SJSA1 (cell line): ENCODE measurements at regions not wholly inside any gene's neighbourhood (a gene's known extent, or its start where the extent isn't known, plus 50 kb on each side); places are given as distances from the start of the nearest gene placed in this dataset.

Experiments used
- DNase-seq, 2 experiments: peaks; one replicate each; pipeline ENCODE4 v3.0.0-alpha.2; 2015 to 2020; ENCODE audit warnings: low spot score in 2 of 2, low read depth in 1 of 2
- H3K27ac ChIP-seq: fragments of 250-450 bp; sonication (Bioruptor Pico); 2 replicates; pipeline ENCODE4 v1.5.1; 2020; ENCODE audit warnings: mild to moderate bottlenecking, moderate library complexity
- H3K27me3 ChIP-seq: fragments of 250-450 bp; sonication (Bioruptor Pico); replicated peaks from 2 replicates; pipeline ENCODE4 v1.5.1; 2020; ENCODE audit warnings: mild to moderate bottlenecking, moderate library complexity
- H3K36me3 ChIP-seq: fragments of 250-450 bp; sonication (Bioruptor Pico); 2 replicates; pipeline ENCODE4 v1.5.1; 2020; ENCODE audit warnings: mild to moderate bottlenecking
- H3K4me1 ChIP-seq: fragments of 250-450 bp; sonication (Bioruptor Pico); replicated peaks from 2 replicates; pipeline ENCODE4 v1.6.1; 2021; ENCODE audit warnings: mild to moderate bottlenecking
- H3K4me3 ChIP-seq: fragments of 250-450 bp; sonication (Bioruptor Pico); 2 replicates; pipeline ENCODE4 v1.5.1; 2020; ENCODE audit warnings: mild to moderate bottlenecking
- H3K9me3 ChIP-seq: fragments of 250-450 bp; sonication (Bioruptor Pico); replicated peaks from 2 replicates; pipeline ENCODE4 v1.5.1; 2020; ENCODE audit warnings: mild to moderate bottlenecking

DNA sequence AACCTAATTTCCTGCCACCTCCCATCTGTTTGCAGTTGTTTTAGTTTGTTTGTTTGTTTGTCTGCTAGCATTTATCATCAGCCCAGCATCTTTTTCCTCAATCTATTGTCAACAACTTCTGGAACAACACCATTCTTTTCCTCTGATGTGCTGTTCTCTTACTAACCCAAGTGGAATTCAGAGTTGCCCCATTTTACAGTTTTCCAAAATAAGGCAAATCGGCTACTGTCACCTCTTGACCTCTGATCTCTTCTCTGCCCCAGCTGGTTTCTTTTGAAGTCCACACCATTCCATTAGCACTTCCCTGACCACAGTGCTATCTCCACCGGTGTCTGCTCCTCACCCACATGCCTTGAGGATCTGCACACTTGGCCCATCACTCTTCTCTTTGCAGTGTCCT lies 102.4 kb downstream of the EFNB2 start:
- Histone ChIP-seq H3K4me1 (peaks cover 9% of the 10 kb centered on the region), H3K27ac (no peak overlapping the region), H3K36me3 (no peaks in the 10 kb centered on the region), H3K9me3 (peaks cover 5% of the 10 kb centered on the region; the same call in 1 of the 2 replicates), H3K27me3 (no peaks in the 10 kb centered on the region), H3K4me3 (no peak overlapping the region)
- DNase-seq, result no peak

DNA sequence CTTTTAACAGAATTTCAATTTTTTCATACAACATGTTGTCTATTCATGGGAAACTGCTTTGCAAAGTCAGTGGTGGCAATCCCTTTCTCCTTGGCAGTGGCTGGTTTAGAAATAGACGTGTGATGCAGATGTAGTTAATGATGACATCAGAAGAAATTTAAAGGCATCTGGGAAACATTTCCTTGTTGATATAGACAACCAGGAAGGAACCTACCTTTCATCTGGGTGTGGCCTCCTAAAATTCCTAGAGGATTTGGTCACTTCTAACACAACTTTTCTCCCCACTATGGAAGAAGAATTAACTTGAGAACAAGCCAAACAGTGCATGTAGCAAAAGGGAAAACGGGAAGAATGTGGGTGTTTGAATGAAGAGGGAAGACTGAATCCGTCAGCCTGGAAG lies 102.8 kb downstream of the EFNB2 start:
- Histone ChIP-seq H3K27ac (no peak overlapping the region), H3K36me3 (no peaks in the 10 kb centered on the region), H3K9me3 (peaks cover 5% of the 10 kb centered on the region; the same call in 1 of the 2 replicates), H3K4me1 (peaks cover 9% of the 10 kb centered on the region), H3K4me3 (no peak overlapping the region), H3K27me3 (no peaks in the 10 kb centered on the region)
- no peak for DNase-seq

GRCh38 chr13:106426909-106427308 lies 108.6 kb downstream of the EFNB2 start:
- no peak for DNase-seq
- no peak overlapping the region for H3K4me3 ChIP-seq
- no peaks in the 10 kb centered on the region for H3K4me1 ChIP-seq
- no peaks in the 10 kb centered on the region for H3K27me3 ChIP-seq
- no peak overlapping the region for H3K27ac ChIP-seq
- H3K9me3 ChIP-seq, result 0 out of 2 replicates have a peak, but pooled peaks cover 5% of the 10 kb centered on the region
- H3K36me3 ChIP-seq, result no peaks in the 10 kb centered on the region

- DNase-seq, result no peak
- H3K4me3 ChIP-seq, result no peak overlapping the region
- no peaks in the 10 kb centered on the region for H3K27me3 ChIP-seq
- H3K9me3 ChIP-seq, result no peaks in the 10 kb centered on the region
- H3K4me1 ChIP-seq, result no peaks in the 10 kb centered on the region
- H3K27ac ChIP-seq, result no peak overlapping the region
- H3K36me3 ChIP-seq, result no peaks in the 10 kb centered on the region
These were observed 109.8 kb downstream of the EFNB2 start for GRCh38 chr13:106425661-106426060.

DNA sequence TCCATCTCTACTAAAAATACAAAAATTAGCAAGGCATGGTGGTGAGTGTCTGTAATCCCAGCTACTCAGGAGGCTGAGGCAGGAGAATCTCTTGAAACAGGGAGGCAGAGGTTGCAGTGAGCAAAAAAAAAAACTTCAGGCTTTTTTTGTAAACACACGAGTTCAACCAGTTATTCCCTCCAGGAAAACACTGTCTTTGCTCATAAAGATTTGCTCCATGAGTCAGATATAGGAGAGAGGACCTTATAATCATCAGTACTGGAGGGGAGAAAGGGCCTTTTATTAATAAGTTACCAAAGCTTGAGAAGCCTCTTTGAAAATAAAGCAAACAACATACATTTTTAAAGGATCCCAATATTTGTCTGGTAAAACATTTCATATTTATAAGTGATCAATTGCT lies 110.7 kb downstream of the EFNB2 start:
- H3K27me3 ChIP-seq, result no peaks in the 10 kb centered on the region
- no peak for DNase-seq
- H3K4me1 ChIP-seq, result no peaks in the 10 kb centered on the region
- no peaks in the 10 kb centered on the region for H3K9me3 ChIP-seq
- H3K36me3 ChIP-seq, result no peaks in the 10 kb centered on the region
- H3K4me3 ChIP-seq, result no peak overlapping the region
- H3K27ac ChIP-seq, result no peak overlapping the region

DNA sequence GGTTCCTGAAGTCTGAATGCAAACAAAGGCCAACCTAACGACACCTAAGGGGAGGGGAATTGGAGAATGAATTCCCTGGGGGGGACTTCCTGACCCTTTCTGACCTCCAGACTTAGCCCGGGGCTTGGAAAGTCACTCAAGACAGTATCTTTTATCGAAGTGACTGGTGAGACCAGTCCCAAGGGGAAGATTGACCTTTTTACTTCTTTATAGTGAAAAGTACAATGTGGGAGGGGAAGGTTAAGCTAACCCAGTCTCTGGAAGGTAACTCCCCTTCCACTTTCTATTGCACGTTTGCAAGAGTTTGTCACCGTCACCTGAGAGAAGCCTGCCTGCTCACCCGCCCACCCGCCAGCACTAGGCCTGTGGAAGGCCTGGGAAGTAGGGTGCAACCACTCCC lies 111.9 kb downstream of the EFNB2 start:
- no peak overlapping the region for H3K4me3 ChIP-seq
- no peaks in the 10 kb centered on the region for H3K36me3 ChIP-seq
- H3K27ac ChIP-seq, result no peak overlapping the region
- H3K4me1 ChIP-seq, result no peaks in the 10 kb centered on the region
- DNase-seq, result no peak
- H3K9me3 ChIP-seq, result no peaks in the 10 kb centered on the region
- no peaks in the 10 kb centered on the region for H3K27me3 ChIP-seq

DNA sequence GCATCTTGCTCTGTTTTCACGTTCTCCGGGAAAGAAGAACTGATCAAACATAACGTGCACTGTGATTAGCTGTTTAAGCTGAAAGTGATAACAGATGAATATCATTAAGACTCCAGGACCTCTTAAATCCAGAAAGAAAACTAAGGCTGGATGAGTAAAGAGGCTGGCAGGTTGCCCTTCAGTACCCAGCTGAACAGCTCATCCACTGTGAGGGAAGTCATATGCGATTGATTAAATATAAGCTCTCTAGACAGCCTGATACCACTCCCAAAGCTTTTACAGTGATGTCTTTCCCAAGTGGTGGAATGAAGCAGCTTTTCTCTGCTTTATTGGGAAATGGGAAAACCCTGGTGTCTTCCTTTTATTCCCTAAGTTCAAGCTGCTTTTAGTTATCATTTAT lies 116.9 kb downstream of the EFNB2 start:
- H3K9me3 ChIP-seq, result no peaks in the 10 kb centered on the region

GRCh38 chr13:106417467-106418110 lies 117.9 kb downstream of the EFNB2 start:
- no peaks in the 10 kb centered on the region for H3K9me3 ChIP-seq
- H3K27me3 ChIP-seq, result peaks cover 21% of the 10 kb centered on the region
- H3K36me3 ChIP-seq, result no peaks in the 10 kb centered on the region
- H3K4me1 ChIP-seq, result no peaks in the 10 kb centered on the region
- no peak overlapping the region for H3K27ac ChIP-seq
- no peak for DNase-seq
- no peak overlapping the region for H3K4me3 ChIP-seq

More for the DNA sequence above, 116.9 kb downstream of the EFNB2 start:
- no peak for DNase-seq
- Histone ChIP-seq H3K36me3 (no peaks in the 10 kb centered on the region), H3K4me1 (no peaks in the 10 kb centered on the region), H3K27me3 (peaks cover 18% of the 10 kb centered on the region), H3K4me3 (no peak overlapping the region), H3K27ac (no peak overlapping the region)

DNA sequence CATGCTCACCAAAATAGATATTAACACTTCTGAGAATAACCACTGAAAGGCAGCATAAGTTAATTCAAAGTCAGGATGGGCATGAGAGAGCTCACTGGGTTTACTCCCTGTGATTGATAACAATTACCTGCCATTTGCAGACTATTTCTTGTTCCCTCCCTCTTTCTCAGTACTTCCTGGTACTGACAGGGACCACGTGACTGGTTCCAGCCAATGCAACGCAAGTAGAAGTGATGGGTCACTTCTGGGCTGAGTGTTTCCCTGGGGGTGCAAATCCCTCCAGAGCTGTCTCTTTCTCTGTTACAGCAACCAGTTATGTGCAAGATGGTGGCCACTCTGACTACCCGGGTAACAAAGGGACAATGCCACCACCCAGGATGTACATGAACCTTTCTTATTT lies 118.8 kb downstream of the EFNB2 start:
- Histone ChIP-seq H3K9me3 (no peaks in the 10 kb centered on the region), H3K27me3 (peaks cover 21% of the 10 kb centered on the region), H3K4me3 (no peak overlapping the region), H3K27ac (no peak overlapping the region), H3K4me1 (no peaks in the 10 kb centered on the region), H3K36me3 (no peaks in the 10 kb centered on the region)
- no peak for DNase-seq

DNA sequence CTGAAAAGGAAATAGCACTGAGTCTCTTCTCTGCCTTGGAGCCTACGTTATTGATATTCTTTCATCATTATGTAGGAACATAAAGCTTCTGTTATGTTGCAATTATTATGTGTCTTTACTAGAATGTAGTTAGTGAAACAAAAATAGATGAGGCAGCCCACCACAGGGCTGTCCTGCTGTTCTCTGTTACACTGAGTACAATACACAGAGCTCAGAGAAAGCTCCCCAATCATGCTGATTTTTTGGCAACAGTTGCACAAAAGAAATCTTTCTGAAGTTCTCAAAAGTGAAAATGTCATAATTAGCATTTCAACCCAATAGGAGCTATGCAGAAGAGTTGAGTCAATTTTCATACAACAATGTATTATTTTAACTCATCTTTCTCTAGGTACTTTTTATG lies 119.5 kb downstream of the EFNB2 start:
- Histone ChIP-seq H3K4me1 (no peaks in the 10 kb centered on the region), H3K4me3 (no peak overlapping the region), H3K9me3 (no peaks in the 10 kb centered on the region), H3K27me3 (peaks cover 21% of the 10 kb centered on the region), H3K27ac (no peak overlapping the region), H3K36me3 (no peaks in the 10 kb centered on the region)
- no peak for DNase-seq

- Histone ChIP-seq H3K36me3 (no peaks in the 10 kb centered on the region), H3K27ac (no peak overlapping the region), H3K4me1 (no peaks in the 10 kb centered on the region), H3K4me3 (no peak overlapping the region), H3K9me3 (no peaks in the 10 kb centered on the region), H3K27me3 (peaks cover 21% of the 10 kb centered on the region)
- DNase-seq, result no peak
These were observed 120.0 kb downstream of the EFNB2 start for GRCh38 chr13:106415442-106415841.

GRCh38 chr13:106407338-106407737 lies 128.1 kb downstream of the EFNB2 start:
- Histone ChIP-seq H3K4me3 (no peak overlapping the region), H3K27me3 (no peaks in the 10 kb centered on the region), H3K4me1 (no peaks in the 10 kb centered on the region), H3K27ac (no peak overlapping the region), H3K36me3 (no peaks in the 10 kb centered on the region), H3K9me3 (no peaks in the 10 kb centered on the region)
- no peak for DNase-seq

DNA sequence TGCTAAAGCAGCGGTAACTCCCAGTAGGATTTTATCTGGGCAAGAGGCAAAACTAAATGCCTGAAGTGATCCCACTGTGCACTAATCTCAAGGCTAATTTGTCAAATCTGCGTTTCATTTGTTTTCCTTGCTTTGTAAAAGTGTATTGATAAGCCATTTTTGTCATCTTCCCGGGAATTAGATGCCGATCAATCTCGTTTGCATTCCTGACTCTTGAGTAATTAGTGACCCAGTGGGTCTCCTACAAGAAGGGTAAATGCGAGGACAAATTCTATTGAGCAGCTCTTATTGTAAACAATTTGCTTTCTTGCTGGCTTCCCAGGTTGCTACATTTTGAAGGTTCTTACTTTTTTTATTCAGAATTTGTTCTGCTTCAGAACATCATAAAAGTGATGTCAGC lies 129.7 kb downstream of the EFNB2 start:
- H3K4me3 ChIP-seq, result no peak overlapping the region
- no peaks in the 10 kb centered on the region for H3K4me1 ChIP-seq
- no peak overlapping the region for H3K27ac ChIP-seq
- no peaks in the 10 kb centered on the region for H3K36me3 ChIP-seq
- H3K27me3 ChIP-seq, result no peaks in the 10 kb centered on the region
- H3K9me3 ChIP-seq, result no peaks in the 10 kb centered on the region
- DNase-seq, result no peak

GRCh38 chr13:106403280-106403679 lies 132.2 kb downstream of the EFNB2 start:
- Histone ChIP-seq H3K9me3 (no peaks in the 10 kb centered on the region), H3K36me3 (no peaks in the 10 kb centered on the region), H3K4me3 (no peak overlapping the region), H3K4me1 (no peaks in the 10 kb centered on the region), H3K27me3 (no peaks in the 10 kb centered on the region), H3K27ac (no peak overlapping the region)
- no peak for DNase-seq

- H3K4me3 ChIP-seq, result no peak overlapping the region
- DNase-seq, result no peak
- H3K9me3 ChIP-seq, result no peaks in the 10 kb centered on the region
- no peaks in the 10 kb centered on the region for H3K27me3 ChIP-seq
- no peaks in the 10 kb centered on the region for H3K36me3 ChIP-seq
- no peaks in the 10 kb centered on the region for H3K4me1 ChIP-seq
- H3K27ac ChIP-seq, result no peak overlapping the region
These were observed 132.6 kb downstream of the EFNB2 start for GRCh38 chr13:106402866-106403265.
